GM12878 (cell line): ENCODE measurements at regions not wholly inside any gene's neighbourhood (a gene's known extent, or its start where the extent isn't known, plus 50 kb on each side); places are given as distances from the start of the nearest gene placed in this dataset.

Experiments used
- ATAC-seq: fragments of 200-7000 bp; cut with Tn5 transposase; 3 replicates; pipeline ENCODE4 v1.9.1; 2020; ENCODE audit warnings: mild to moderate bottlenecking, moderate library complexity
- BruUV-seq: library from RNA; stranded (reverse); fragments of 400-500 nt; replicated peaks from 2 replicates; lab custom pipeline; 2021; lab: Mats Ljungman, UMichigan
- CTCF ChIA-PET: fragments of 300-600 bp; sonication (Branson Sonifier 250); formaldehyde crosslinking; extraction: SDS; loops from one replicate; lab custom pipeline; 2021; ENCODE audit warnings: inconsistent platforms; lab: Yijun Ruan, JAX
- POLR2A ChIA-PET: fragments of 350-600 bp; formaldehyde crosslinking; extraction: SDS; loops from one replicate; lab custom pipeline; 2021; ENCODE audit warnings: inconsistent platforms; lab: Charles Lee
- RAD21 ChIA-PET: fragments of 300-600 bp; sonication (Branson Sonifier 250); formaldehyde crosslinking; loops from one replicate; lab custom pipeline; 2023; ENCODE audit warnings: antibody characterized with exemption; ENCODE audit not compliant: unreplicated experiment; lab: Charles Lee
- SMC1A ChIA-PET: fragments of 300-600 bp; sonication (Branson Sonifier 250); formaldehyde crosslinking; loops from one replicate; lab custom pipeline; 2023; ENCODE audit not compliant: unreplicated experiment, uncharacterized antibody; lab: Charles Lee
- DNase-seq: peaks from one replicate; pipeline ENCODE4 v3.0.0-alpha.2; 2011; ENCODE audit warnings: low read depth, low spot score
- FAIRE-seq: peaks from 3 replicates; lab custom pipeline; 2011; peaks lifted over from hg19 to GRCh38; lab: Jason Lieb, UNC
- H2AFZ ChIP-seq: 2 replicates; pipeline ENCODE4 v1.6.0; 2011; ENCODE audit warnings: low read depth, low read length, control low read depth; ENCODE audit not compliant: control insufficient read depth
- H3K27ac ChIP-seq: 2 replicates; pipeline ENCODE4 v1.5.1; 2011; ENCODE audit warnings: control low read depth; ENCODE audit not compliant: control insufficient read depth, insufficient read depth
- H3K27me3 ChIP-seq, 2 experiments: replicated peaks in 1 of 2; 2 replicates each; pipeline versions ENCODE4 v1.6.0 to v1.6.1; 2011; ENCODE audit warnings: low read length in 1 of 2; ENCODE audit not compliant: control insufficient read depth in 2 of 2, insufficient read depth in 2 of 2
- H3K36me3 ChIP-seq, 2 experiments: 2 replicates each; pipeline ENCODE4 v1.5.1; 2011; ENCODE audit warnings: low read length in 1 of 2; ENCODE audit not compliant: control insufficient read depth in 2 of 2, insufficient read depth in 2 of 2
- H3K4me1 ChIP-seq: 2 replicates; pipeline ENCODE4 v1.6.1; 2011; ENCODE audit warnings: mild to moderate bottlenecking, low read length, moderate library complexity, mixed read lengths; ENCODE audit not compliant: control insufficient read depth, insufficient read depth
- H3K4me2 ChIP-seq: 2 replicates; pipeline ENCODE4 v1.6.0; 2011; ENCODE audit warnings: control low read depth; ENCODE audit not compliant: control insufficient read depth, insufficient read depth
- H3K4me3 ChIP-seq: fragments of 200-600 bp; sonication (generic); 2 replicates; pipeline ENCODE4 v1.5.1; 2016
- H3K79me2 ChIP-seq: 2 replicates; pipeline ENCODE4 v1.6.0; 2011; ENCODE audit warnings: low read length; ENCODE audit not compliant: control insufficient read depth, insufficient read depth
- H3K9ac ChIP-seq: 2 replicates; pipeline ENCODE4 v1.8.0; 2011; ENCODE audit warnings: low read length, control low read depth, mixed read lengths; ENCODE audit not compliant: control insufficient read depth, insufficient read depth
- H3K9me3 ChIP-seq: replicated peaks from 3 replicates; pipeline ENCODE4 v1.5.1; 2011; ENCODE audit warnings: mild to moderate bottlenecking, low read length; ENCODE audit not compliant: control insufficient read depth, insufficient read depth
- H4K20me1 ChIP-seq: 2 replicates; pipeline ENCODE4 v1.6.0; 2011; ENCODE audit not compliant: control insufficient read depth, insufficient read depth
- BACH1 ChIP-seq: fragments of 450-650 bp; IDR thresholded peaks from 2 replicates; pipeline ENCODE4 v1.6.1; 2017; ENCODE audit warnings: mild to moderate bottlenecking, borderline replicate concordance
- NFYB ChIP-seq: IDR thresholded peaks from 2 replicates; pipeline ENCODE4 v1.6.1; 2011; ENCODE audit warnings: low read depth, mild to moderate bottlenecking, low read length, improper control_type of control experiment, moderate library complexity; ENCODE audit not compliant: insufficient read depth
- RAD21 ChIP-seq: IDR thresholded peaks from 2 replicates; pipeline ENCODE4 v1.6.1; 2011; ENCODE audit warnings: mild to moderate bottlenecking, low read depth, low read length, moderate library complexity; ENCODE audit not compliant: insufficient read depth
- SMC3 ChIP-seq: IDR thresholded peaks from 2 replicates; pipeline ENCODE4 v1.6.1; 2011; ENCODE audit warnings: low read length, improper control_type of control experiment, borderline replicate concordance
- TCF3 ChIP-seq: IDR thresholded peaks from 2 replicates; pipeline ENCODE4 v1.6.1; 2012; ENCODE audit warnings: low read depth, mild to moderate bottlenecking, low read length, borderline replicate concordance; ENCODE audit not compliant: insufficient read depth
- WRNIP1 ChIP-seq: IDR thresholded peaks from 2 replicates; pipeline ENCODE4 v1.6.1; 2011; ENCODE audit warnings: low read depth, low read length, improper control_type of control experiment, borderline replicate concordance
- WGBS: methylation state at CpG from one replicate; pipeline ENCODE4 v1.1.6; 2016; ENCODE audit warnings: low lambda C conversion rate; ENCODE audit not compliant: insufficient replicate concordance, insufficient coverage; ENCODE audit errors: missing lambda C conversion rate; 5-methylcytosine and 5-hydroxymethylcytosine counted together
- in situ Hi-C: fragments of 300-500 bp; cut with MboI; formaldehyde crosslinking; loops from 9 replicates; pipeline ENCODE4 v1.14.3; 2018; ENCODE audit warnings: mixed read lengths
- intact Hi-C: fragments of 100-400 bp; cut with micrococcal nuclease; formaldehyde crosslinking; loops from one replicate; pipeline ENCODE4 v1.14.2; 2022; ENCODE audit not compliant: unreplicated experiment
- TF ChIP-seq, protein P1 (sequence below), 3 experiments: IDR thresholded peaks in 2 of 3; conservative IDR thresholded peaks in 1 of 3; 2 replicates each; pipeline ENCODE4 v1.5.1; 2011; ENCODE audit warnings: low read depth in 3 of 3, low read length in 3 of 3, mild to moderate bottlenecking in 3 of 3, control low read depth in 2 of 3, moderate library complexity in 2 of 3, inconsistent platforms in 1 of 3, mixed read lengths in 1 of 3; ENCODE audit not compliant: control insufficient read depth in 2 of 3, insufficient read depth in 1 of 3; ENCODE audit errors: extremely low read depth in 1 of 3
- TF ChIP-seq, protein P2 (sequence below): fragments of 450-650 bp; formaldehyde crosslinking; IDR thresholded peaks from 2 replicates; pipeline ENCODE4 v1.4.0; 2020; ENCODE audit warnings: mild to moderate bottlenecking, moderate library complexity

DNA sequence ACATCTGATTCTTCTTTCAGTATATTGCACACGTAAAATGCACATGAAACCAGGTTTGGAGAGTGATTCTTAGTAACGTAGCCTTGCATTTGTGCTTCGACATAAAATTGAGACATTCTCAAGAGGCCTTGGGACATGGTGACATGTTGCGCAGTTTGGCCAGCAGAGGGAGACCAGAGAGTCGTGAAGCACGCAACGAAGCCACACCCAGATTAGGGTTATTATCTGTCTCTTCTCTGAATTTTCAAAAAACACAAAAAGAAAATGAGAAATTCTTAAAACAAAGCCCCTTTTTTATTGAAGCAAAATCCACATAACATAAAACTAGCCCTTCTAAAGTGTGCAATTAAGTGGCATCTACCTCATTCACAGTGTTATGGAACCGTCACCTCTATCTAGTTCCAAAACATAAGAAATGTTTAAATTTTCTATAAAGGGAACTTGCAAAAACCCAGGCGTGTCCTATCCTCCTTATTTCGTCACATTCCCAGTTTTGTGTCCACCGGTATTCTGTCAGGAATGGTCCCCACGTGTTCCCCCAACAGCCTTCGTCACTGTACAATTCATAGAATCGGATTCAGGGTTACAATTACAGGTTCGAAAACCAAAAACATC, 108.8 kb upstream of the ATF7IP start:
- H3K4me3 ChIP-seq = no peak overlapping the region
- peaks cover 4% of the 10 kb centered on the region; the same call in 1 of the 2 replicates for H3K4me1 ChIP-seq
- H3K4me2 ChIP-seq = no peak overlapping the region
- TF ChIP-seq, protein P1, sequence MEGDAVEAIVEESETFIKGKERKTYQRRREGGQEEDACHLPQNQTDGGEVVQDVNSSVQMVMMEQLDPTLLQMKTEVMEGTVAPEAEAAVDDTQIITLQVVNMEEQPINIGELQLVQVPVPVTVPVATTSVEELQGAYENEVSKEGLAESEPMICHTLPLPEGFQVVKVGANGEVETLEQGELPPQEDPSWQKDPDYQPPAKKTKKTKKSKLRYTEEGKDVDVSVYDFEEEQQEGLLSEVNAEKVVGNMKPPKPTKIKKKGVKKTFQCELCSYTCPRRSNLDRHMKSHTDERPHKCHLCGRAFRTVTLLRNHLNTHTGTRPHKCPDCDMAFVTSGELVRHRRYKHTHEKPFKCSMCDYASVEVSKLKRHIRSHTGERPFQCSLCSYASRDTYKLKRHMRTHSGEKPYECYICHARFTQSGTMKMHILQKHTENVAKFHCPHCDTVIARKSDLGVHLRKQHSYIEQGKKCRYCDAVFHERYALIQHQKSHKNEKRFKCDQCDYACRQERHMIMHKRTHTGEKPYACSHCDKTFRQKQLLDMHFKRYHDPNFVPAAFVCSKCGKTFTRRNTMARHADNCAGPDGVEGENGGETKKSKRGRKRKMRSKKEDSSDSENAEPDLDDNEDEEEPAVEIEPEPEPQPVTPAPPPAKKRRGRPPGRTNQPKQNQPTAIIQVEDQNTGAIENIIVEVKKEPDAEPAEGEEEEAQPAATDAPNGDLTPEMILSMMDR (IDR thresholded peaks at IDR 0.05 in 2 of 3, conservative IDR thresholded peaks at IDR 0.05 in 1 of 3; ENCODE audit: control insufficient read depth in 2 of 3, extremely low read depth in 1 of 3, insufficient read depth in 1 of 3, low read depth in 3 of 3, low read length in 3 of 3) = peak; percentile 32 to 59 (median 40); a peak in 4 of 6 replicates
- TF ChIP-seq NFYB = no peak
- TF ChIP-seq, protein P2, sequence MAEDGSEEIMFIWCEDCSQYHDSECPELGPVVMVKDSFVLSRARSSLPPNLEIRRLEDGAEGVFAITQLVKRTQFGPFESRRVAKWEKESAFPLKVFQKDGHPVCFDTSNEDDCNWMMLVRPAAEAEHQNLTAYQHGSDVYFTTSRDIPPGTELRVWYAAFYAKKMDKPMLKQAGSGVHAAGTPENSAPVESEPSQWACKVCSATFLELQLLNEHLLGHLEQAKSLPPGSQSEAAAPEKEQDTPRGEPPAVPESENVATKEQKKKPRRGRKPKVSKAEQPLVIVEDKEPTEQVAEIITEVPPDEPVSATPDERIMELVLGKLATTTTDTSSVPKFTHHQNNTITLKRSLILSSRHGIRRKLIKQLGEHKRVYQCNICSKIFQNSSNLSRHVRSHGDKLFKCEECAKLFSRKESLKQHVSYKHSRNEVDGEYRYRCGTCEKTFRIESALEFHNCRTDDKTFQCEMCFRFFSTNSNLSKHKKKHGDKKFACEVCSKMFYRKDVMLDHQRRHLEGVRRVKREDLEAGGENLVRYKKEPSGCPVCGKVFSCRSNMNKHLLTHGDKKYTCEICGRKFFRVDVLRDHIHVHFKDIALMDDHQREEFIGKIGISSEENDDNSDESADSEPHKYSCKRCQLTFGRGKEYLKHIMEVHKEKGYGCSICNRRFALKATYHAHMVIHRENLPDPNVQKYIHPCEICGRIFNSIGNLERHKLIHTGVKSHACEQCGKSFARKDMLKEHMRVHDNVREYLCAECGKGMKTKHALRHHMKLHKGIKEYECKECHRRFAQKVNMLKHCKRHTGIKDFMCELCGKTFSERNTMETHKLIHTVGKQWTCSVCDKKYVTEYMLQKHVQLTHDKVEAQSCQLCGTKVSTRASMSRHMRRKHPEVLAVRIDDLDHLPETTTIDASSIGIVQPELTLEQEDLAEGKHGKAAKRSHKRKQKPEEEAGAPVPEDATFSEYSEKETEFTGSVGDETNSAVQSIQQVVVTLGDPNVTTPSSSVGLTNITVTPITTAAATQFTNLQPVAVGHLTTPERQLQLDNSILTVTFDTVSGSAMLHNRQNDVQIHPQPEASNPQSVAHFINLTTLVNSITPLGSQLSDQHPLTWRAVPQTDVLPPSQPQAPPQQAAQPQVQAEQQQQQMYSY (CRISPR knock-in tag) = no peak
- TF ChIP-seq WRNIP1 = no peak
- TF ChIP-seq RAD21 = peak; percentile 54
- TF ChIP-seq SMC3 = peak; percentile 35; the same call in 1 of the 2 replicates
- no peak for TF ChIP-seq TCF3
- no peak for TF ChIP-seq BACH1
- TF ChIP-seq, all 136 proteins: peak for 3
- SMC1A ChIA-PET = interaction anchor here (2.0 kb wide), 1 partner anchor 17 kb away, joined by 7 read pairs; no protein-coding TSS in a partner anchor
- FAIRE-seq (no peak), DNase-seq (no peak), ATAC-seq (peak; percentile 74)
- no peak overlapping the region for H3K9ac ChIP-seq
- H2AFZ ChIP-seq = peak overlapping the region; percentile 71
- H3K27ac ChIP-seq = no peak overlapping the region; the same call in 1 of the 2 replicates
- CTCF ChIA-PET = interaction anchor here (0.9 kb wide), 1 partner anchor 28 kb away, joined by 3 read pairs; no protein-coding TSS in a partner anchor
- in situ Hi-C loops (no loop called here), intact Hi-C loops (no loop called here)
- BruUV-seq = no TSS peak
- H3K79me2 ChIP-seq = no peaks in the 10 kb centered on the region
- RAD21 ChIA-PET = interaction anchor here (1.5 kb wide), 1 partner anchor 17 kb away, joined by 7 read pairs; no protein-coding TSS in a partner anchor
- peaks cover 22% of the 10 kb centered on the region for H3K9me3 ChIP-seq
- WGBS = 24% methylated on average over 14 of the region's 15 CpGs
- no peaks in the 10 kb centered on the region for H4K20me1 ChIP-seq
- no peaks in the 10 kb centered on the region for H3K36me3 ChIP-seq
- POLR2A ChIA-PET = no interaction called here
- no peaks in the 10 kb centered on the region for H3K27me3 ChIP-seq
